Panc1 (cell line): ENCODE measurements at regions not wholly inside any gene's neighbourhood (a gene's known extent, or its start where the extent isn't known, plus 50 kb on each side); places are given as distances from the start of the nearest gene placed in this dataset.
A peak's percentile ranks its signal among the peaks of the same experiment; 100 is the strongest.

ENCODE experiments used
- ATAC-seq: fragments of 200-7000 bp; cut with Tn5 transposase; 2 replicates; pipeline ENCODE4 v1.9.1; 2020; ENCODE audit warnings: mild to moderate bottlenecking, moderate library complexity
- BruUV-seq: library from RNA; stranded (reverse); fragments of 400-500 nt; replicated peaks from 2 replicates; lab custom pipeline; 2021; lab: Mats Ljungman, UMichigan
- CTCF ChIA-PET: fragments of 300-600 bp; sonication (Branson Sonifier 250); formaldehyde crosslinking; loops from one replicate; lab custom pipeline; 2022; ENCODE audit warnings: antibody characterized with exemption; lab: Charles Lee
- POLR2A ChIA-PET: fragments of 300-600 bp; sonication (Branson Sonifier 250); formaldehyde crosslinking; loops from one replicate; lab custom pipeline; 2022; ENCODE audit warnings: antibody characterized with exemption; lab: Charles Lee
- DNase-seq: peaks from one replicate; pipeline ENCODE4 v3.0.0-alpha.2; 2010; ENCODE audit warnings: low read depth, low spot score
- H3K27ac ChIP-seq: 2 replicates; pipeline ENCODE4 v1.5.1; 2011; ENCODE audit warnings: mild to moderate bottlenecking, low read length, inconsistent platforms
- H3K27me3 ChIP-seq: fragments of 200-500 bp; sonication (Bioruptor generic); 2 replicates; pipeline ENCODE4 v1.6.0; 2014; ENCODE audit warnings: low read length, inconsistent platforms; ENCODE audit not compliant: control insufficient read depth, insufficient read depth
- H3K36me3 ChIP-seq: fragments of 200-500 bp; sonication (Bioruptor generic); 2 replicates; pipeline ENCODE4 v1.5.1; 2014; ENCODE audit warnings: inconsistent platforms, mild to moderate bottlenecking, low read length, moderate library complexity; ENCODE audit not compliant: control insufficient read depth, insufficient read depth
- H3K4me1 ChIP-seq: 2 replicates; pipeline ENCODE4 v1.5.1; 2011; ENCODE audit warnings: inconsistent platforms, mild to moderate bottlenecking, low read length, moderate library complexity; ENCODE audit not compliant: control insufficient read depth, insufficient read depth
- H3K4me3 ChIP-seq, 2 experiments: 2 replicates each; pipeline ENCODE4 v1.5.1; 2011 to 2012; ENCODE audit warnings: low read depth in 2 of 2, low read length in 2 of 2, mild to moderate bottlenecking in 2 of 2, inconsistent platforms in 1 of 2, moderate library complexity in 1 of 2
- H3K9me3 ChIP-seq: fragments of 200-500 bp; sonication (Bioruptor generic); 2 replicates; pipeline ENCODE4 v1.5.1; 2014; ENCODE audit warnings: low read depth, mild to moderate bottlenecking, inconsistent platforms, low read length, moderate library complexity; ENCODE audit not compliant: control insufficient read depth, insufficient read depth
- CTCF ChIP-seq: fragments of 450-650 bp; IDR thresholded peaks from 2 replicates; pipeline ENCODE4 v1.5.1; 2017; ENCODE audit warnings: mild to moderate bottlenecking
- POLR2AphosphoS5 ChIP-seq: IDR thresholded peaks from 2 replicates; pipeline ENCODE4 v1.6.1; 2012; ENCODE audit warnings: mild to moderate bottlenecking, low read depth, low read length, moderate library complexity
- REST ChIP-seq, 2 experiments: IDR thresholded peaks; 2 replicates each; pipeline ENCODE4 v1.6.1; 2011 to 2012; ENCODE audit warnings: low read depth in 2 of 2, control low read depth in 1 of 2, low read length in 1 of 2, mild to moderate bottlenecking in 1 of 2, moderate library complexity in 1 of 2; ENCODE audit not compliant: insufficient read depth in 1 of 2
- SIN3A ChIP-seq: IDR thresholded peaks from 2 replicates; pipeline ENCODE4 v1.6.1; 2012; ENCODE audit warnings: low read depth, mild to moderate bottlenecking, low read length, moderate library complexity, borderline replicate concordance; ENCODE audit not compliant: insufficient read depth
- TCF7L2 ChIP-seq: IDR thresholded peaks from 2 replicates; pipeline ENCODE4 v1.6.1; 2011; ENCODE audit warnings: mild to moderate bottlenecking, low read depth, low read length, inconsistent platforms
- in situ Hi-C: cut with HindIII; loops from 2 replicates; pipeline ENCODE4 v1.10.0; 2016; ENCODE audit warnings: low sequenced_read_pairs, low pct_unique_long_range_greater_than_20kb
- intact Hi-C: fragments of 100-400 bp; cut with micrococcal nuclease; formaldehyde crosslinking; loops from one replicate; pipeline ENCODE4 v1.10.0; 2022; ENCODE audit not compliant: unreplicated experiment

- no peak for DNase-seq
- Histone ChIP-seq H3K4me1 (no peaks in the 10 kb centered on the region), H3K9me3 (no peaks in the 10 kb centered on the region), H3K27me3 (no peaks in the 10 kb centered on the region), H3K27ac (no peak overlapping the region), H3K4me3 (no peak overlapping the region), H3K36me3 (no peaks in the 10 kb centered on the region)
- POLR2A ChIA-PET, result no interaction called here
- ATAC-seq, result no peak
- in situ Hi-C loops, result no loop called here
- CTCF ChIA-PET, result no interaction called here
- TF ChIP-seq POLR2AphosphoS5 (no peak), SIN3A (no peak), TCF7L2 (no peak), REST (IDR thresholded peaks at IDR 0.05; ENCODE audit: insufficient read depth in 1 of 2, low read depth in 2 of 2, low read length in 1 of 2) (no peak), CTCF (no peak)
- intact Hi-C loops, result no loop called here
- no TSS peak for BruUV-seq
Measured at GRCh38 chr1:194990483-194990882, 1617.8 kb downstream of the KCNT2 start.

GRCh38 chr1:194975913-194976312, 1632.3 kb downstream of the KCNT2 start:
- ChIA-PET CTCF (no interaction called here), POLR2A (no interaction called here)
- TF ChIP-seq TCF7L2 (no peak), CTCF (no peak), REST (IDR thresholded peaks at IDR 0.05; ENCODE audit: insufficient read depth in 1 of 2, low read depth in 2 of 2, low read length in 1 of 2) (no peak), POLR2AphosphoS5 (no peak), SIN3A (no peak)
- DNase-seq, result peak; percentile 70
- in situ Hi-C loops (no loop called here), intact Hi-C loops (no loop called here)
- ATAC-seq, result peak; percentile 62; the same call in 1 of the 2 replicates
- Histone ChIP-seq H3K4me3 (no peak overlapping the region), H3K36me3 (no peaks in the 10 kb centered on the region), H3K27me3 (no peaks in the 10 kb centered on the region), H3K9me3 (no peaks in the 10 kb centered on the region), H3K4me1 (no peaks in the 10 kb centered on the region), H3K27ac (no peak overlapping the region)
- BruUV-seq, result no TSS peak
